Adrenal gland (tissue), 9 donors: ENCODE measurements at regions not wholly inside any gene's neighbourhood (a gene's known extent, or its start where the extent isn't known, plus 50 kb on each side); places are given as distances from the start of the nearest gene placed in this dataset.

ENCODE experiments used
- DNase-seq, 7 donors: peaks; one replicate each; pipeline ENCODE4 v3.0.0-alpha.2; 2019 to 2020
- H3K27ac ChIP-seq, 5 donors: fragments of 200-600 bp; sonication (generic) in 4 of 5; 1 replicate in 3 of 5; 2 replicates in 2 of 5; pipeline versions ENCODE4 v1.5.1 to v1.8.0; 2016 to 2020; ENCODE audit warnings: mild to moderate bottlenecking in 1 of 5
- H3K27me3 ChIP-seq: fragments of 200-600 bp; 2 replicates; pipeline ENCODE4 v1.8.0; 2021
- H3K36me3 ChIP-seq, 2 donors: fragments of 200-600 bp; replicated peaks in 1 of 2; 1 replicate in 1 of 2; 2 replicates in 1 of 2; pipeline versions ENCODE4 v1.5.1 to v1.8.0; 2018 to 2022
- H3K4me1 ChIP-seq, 2 donors: fragments of 200-600 bp; replicated peaks in 1 of 2; 1 replicate in 1 of 2; 2 replicates in 1 of 2; pipeline versions ENCODE4 v1.5.1 to v1.8.0; 2018 to 2021
- H3K4me3 ChIP-seq, 4 donors: fragments of 200-600 bp; sonication (generic) in 3 of 4; one replicate each; pipeline ENCODE4 v1.5.1; 2016 to 2018
- H3K9me3 ChIP-seq, 3 donors: fragments of 200-600 bp; sonication (generic) in 1 of 3; replicated peaks in 1 of 3; 1 replicate in 2 of 3; 2 replicates in 1 of 3; pipeline versions ENCODE4 v1.5.1 to v1.8.0; 2016 to 2021
- CTCF ChIP-seq, 6 experiments: fragments of 450-650 bp in 4 of 6; fragments of 200-600 bp in 2 of 6; sonication (generic) in 1 of 6; IDR thresholded peaks; 1 replicate in 5 of 6; 2 replicates in 1 of 6; pipeline versions ENCODE4 v1.5.1 to v1.8.0; 2016 to 2021; ENCODE audit warnings: antibody characterized with exemption in 6 of 6, mild to moderate bottlenecking in 2 of 6, moderate library complexity in 1 of 6
- POLR2A ChIP-seq, 2 donors: fragments of 450-650 bp; IDR thresholded peaks; one replicate each; pipeline ENCODE4 v1.6.1; 2017; ENCODE audit warnings: antibody characterized with exemption in 2 of 2, mild to moderate bottlenecking in 2 of 2, moderate library complexity in 1 of 2
- WGBS, 4 donors: extraction: QIAGEN DNeasy Blood & Tissue Kit in 2 of 4; methylation state at CpG; one replicate each; pipeline versions ENCODE4 v1.1.5 to v1.1.7; 2013 to 2017; 5-methylcytosine and 5-hydroxymethylcytosine counted together
- intact Hi-C, 2 donors: fragments of 100-400 bp; cut with DNase I; formaldehyde crosslinking; loops; one replicate each; pipeline versions ENCODE4 v1.14.1 to v1.15.0; 2022 to 2023
- donor health status: healthy with polysubstance abuse.
- donor health status: Bipolar disorder and iron deficiency.
- donor health status: DM: yes; HTN: yes; CAD: no.
- donor health status: DM: no; HTN: no; CAD: no.
- donor health status: DM: no; HTN: no; CAD: no.

GRCh38 chr1:29896791-29897714 is 660.7 kb downstream of the PTPRU start:
- WGBS, 4 donors = 45 to 58% (median 55%) methylated on average over 10 to 12 of the region's 12 CpGs
- H3K9me3 ChIP-seq = no peaks in the 10 kb centered on the region
- H3K4me1 ChIP-seq = no peaks in the 10 kb centered on the region
- intact Hi-C loops = no loop called here
- H3K36me3 ChIP-seq = no peaks in the 10 kb centered on the region
- TF ChIP-seq POLR2A (IDR thresholded peaks at IDR 0.05) (no peak), CTCF (IDR thresholded peaks at IDR 0.05) (no peak)
- H3K27me3 ChIP-seq = peaks cover 7% of the 10 kb centered on the region
- DNase-seq = peak in 1 of 7 donors; percentile 5
- H3K4me3 ChIP-seq = no peak overlapping the region
- H3K27ac ChIP-seq = no peak overlapping the region

GRCh38 chr1:29896300-29896699 is 660.0 kb downstream of the PTPRU start:
- no peaks in the 10 kb centered on the region for H3K9me3 ChIP-seq
- intact Hi-C loops = no loop called here
- H3K27ac ChIP-seq = no peak overlapping the region
- H3K27me3 ChIP-seq = peaks cover 7% of the 10 kb centered on the region
- TF ChIP-seq CTCF (IDR thresholded peaks at IDR 0.05) (no peak), POLR2A (IDR thresholded peaks at IDR 0.05) (no peak)
- no peaks in the 10 kb centered on the region for H3K4me1 ChIP-seq
- H3K36me3 ChIP-seq = no peaks in the 10 kb centered on the region
- H3K4me3 ChIP-seq = no peak overlapping the region
- WGBS, 4 donors = 79 to 85% (median 81%) methylated on average over 2 to 3 of the region's 3 CpGs
- no peak for DNase-seq

- Histone ChIP-seq H3K4me3 (no peak overlapping the region), H3K27ac (no peak overlapping the region), H3K9me3 (no peaks in the 10 kb centered on the region), H3K36me3 (no peaks in the 10 kb centered on the region), H3K4me1 (no peaks in the 10 kb centered on the region), H3K27me3 (peaks cover 7% of the 10 kb centered on the region)
- TF ChIP-seq CTCF (IDR thresholded peaks at IDR 0.05) (no peak), POLR2A (IDR thresholded peaks at IDR 0.05) (no peak)
- intact Hi-C loops = no loop called here
- 60 to 74% (median 69%) methylated on average over 4 of the region's 4 CpGs for WGBS, 4 donors
- DNase-seq = no peak
Observed at GRCh38 chr1:29895201-29895600, 658.9 kb downstream of the PTPRU start.

- intact Hi-C loops = no loop called here
Observed at GRCh38 chr1:29894311-29894710, 658.0 kb downstream of the PTPRU start.

More at GRCh38 chr1:29894311-29894710, 658.0 kb downstream of the PTPRU start:
- Histone ChIP-seq H3K36me3 (no peaks in the 10 kb centered on the region), H3K27me3 (peaks cover 7% of the 10 kb centered on the region), H3K9me3 (no peaks in the 10 kb centered on the region), H3K4me3 (no peak overlapping the region), H3K27ac (no peak overlapping the region), H3K4me1 (no peaks in the 10 kb centered on the region)
- TF ChIP-seq CTCF (IDR thresholded peaks at IDR 0.05) (no peak), POLR2A (IDR thresholded peaks at IDR 0.05) (no peak)
- peak in 1 of 7 donors; percentile 35 for DNase-seq
- WGBS, 4 donors = 77 to 90% (median 80%) methylated on average over 4 to 5 of the region's 5 CpGs
